Stimulated activated CD8-positive, alpha-beta memory T cell treated with anti-CD3 and anti-CD28 coated beads, Interleukin-12 subunit alpha, Interleukin-12 subunit beta, amount 100 ng/mL, for 24 hours (primary cell): ENCODE measurements at regions not wholly inside any gene's neighbourhood (a gene's known extent, or its start where the extent isn't known, plus 50 kb on each side); places are given as distances from the start of the nearest gene placed in this dataset.

Experiments used
- DNase-seq: peaks from one replicate; pipeline ENCODE4 v3.0.0-alpha.2; 2020; ENCODE audit errors: extremely low read depth

DNA sequence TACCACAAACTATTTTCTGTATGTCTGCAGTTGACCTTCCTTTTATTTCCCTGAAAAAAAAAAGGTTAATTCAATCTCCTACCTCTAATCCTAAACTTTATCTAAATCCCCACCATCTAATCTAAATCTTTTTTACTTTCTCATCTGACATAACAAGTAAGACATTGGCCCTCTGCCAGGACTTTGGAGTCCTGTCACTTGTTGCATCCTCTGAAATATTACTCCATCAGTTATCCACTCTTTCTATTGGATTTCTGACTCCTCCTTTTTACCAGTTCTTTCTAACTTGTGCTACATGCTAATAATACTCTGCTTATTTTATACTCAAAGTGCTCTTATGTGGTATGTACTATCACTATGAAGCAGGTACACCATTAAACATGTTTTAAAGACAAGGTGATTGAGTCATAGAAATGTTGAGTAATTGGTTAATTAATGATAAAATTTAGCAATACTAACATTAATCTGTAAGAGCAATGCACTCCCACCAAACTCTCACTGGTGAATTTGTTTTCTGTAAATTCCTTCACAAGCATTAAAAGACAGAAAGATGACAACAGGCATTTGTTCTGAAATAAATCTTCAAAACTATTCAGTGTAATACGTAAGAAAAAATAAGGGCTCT lies 914.2 kb upstream of the RAG2 start:
- DNase-seq, result no peak

DNA sequence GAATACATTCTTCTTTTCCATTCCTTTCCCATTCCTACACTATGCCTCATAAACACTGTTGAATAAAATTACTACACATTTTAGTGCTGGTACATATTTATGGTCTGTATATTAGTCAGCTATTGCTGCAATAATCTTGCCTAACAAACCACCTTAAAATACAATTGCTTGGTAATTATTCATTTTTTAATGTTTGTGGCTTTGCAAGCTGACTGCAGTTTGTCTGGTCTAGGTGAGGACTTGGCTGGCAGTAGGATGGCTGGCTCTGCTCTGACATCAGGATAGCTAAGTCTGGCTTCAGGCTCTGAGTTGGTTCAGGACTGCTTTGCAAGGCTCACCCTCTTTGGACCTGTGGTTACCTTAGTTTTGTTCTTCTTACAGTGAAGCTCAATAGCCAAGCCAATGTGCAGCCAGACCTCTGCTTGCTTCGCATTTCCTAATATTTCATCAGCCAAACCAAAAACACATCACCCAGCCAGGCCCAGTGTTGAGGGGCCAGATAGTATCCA lies 913.4 kb upstream of the RAG2 start:
- no peak for DNase-seq

DNA sequence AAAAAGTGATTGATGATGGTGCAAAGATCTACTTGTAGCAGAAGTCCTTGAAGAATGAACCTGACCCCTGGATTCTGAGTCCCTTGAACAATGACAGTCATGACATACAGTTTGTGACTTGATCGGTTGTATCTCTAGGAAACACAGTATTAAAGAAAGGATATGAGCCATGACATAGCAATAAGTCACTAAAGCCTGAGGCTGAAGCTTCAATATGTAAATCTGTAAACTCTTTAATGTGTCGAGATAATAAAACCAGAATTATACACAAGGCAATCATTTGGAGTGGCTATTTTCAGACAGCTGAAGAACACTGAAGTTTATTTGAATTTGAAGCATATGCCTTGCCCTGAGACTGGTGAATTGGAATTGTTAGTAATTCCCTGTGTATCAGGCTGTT lies 911.5 kb upstream of the RAG2 start:
- no peak for DNase-seq

DNA sequence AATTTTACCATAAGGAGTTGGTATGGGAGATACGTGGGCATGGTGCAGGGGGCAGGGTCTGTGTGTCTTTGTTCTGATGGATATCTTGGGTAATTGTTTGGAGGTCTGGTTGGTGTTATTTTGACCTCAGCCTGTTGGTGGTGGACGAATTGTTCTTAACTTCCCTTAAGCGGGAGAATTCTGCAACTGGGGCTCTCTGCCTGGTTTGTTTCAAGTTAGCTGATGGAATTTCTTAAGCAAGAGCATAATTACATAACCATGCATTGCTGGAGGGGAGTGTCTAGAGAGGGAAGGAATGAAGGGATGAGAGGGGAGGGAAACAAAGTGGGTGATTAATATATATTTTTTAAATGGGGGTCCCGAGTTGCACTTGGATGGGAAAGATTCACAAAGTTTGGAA lies 908.5 kb upstream of the RAG2 start:
- no peak for DNase-seq

DNA sequence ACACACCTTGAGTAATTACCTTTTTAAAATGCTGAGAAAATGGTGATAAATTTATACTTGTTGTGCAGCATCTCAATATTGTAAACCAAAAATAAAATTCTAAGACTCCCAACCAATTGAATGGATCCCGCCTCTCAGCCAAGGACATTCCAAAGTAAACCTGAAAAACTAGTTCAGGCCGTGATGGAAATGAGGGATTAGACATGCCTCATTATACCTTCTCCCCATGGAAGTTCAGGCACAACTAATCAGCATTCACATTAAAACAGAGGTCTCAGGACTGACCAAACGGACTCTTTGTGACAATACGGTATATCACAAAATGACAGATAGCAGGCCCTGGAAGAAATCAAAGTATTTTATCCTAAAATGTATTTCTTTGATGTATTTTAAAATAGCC lies 907.4 kb upstream of the RAG2 start:
- DNase-seq, result no peak

DNA sequence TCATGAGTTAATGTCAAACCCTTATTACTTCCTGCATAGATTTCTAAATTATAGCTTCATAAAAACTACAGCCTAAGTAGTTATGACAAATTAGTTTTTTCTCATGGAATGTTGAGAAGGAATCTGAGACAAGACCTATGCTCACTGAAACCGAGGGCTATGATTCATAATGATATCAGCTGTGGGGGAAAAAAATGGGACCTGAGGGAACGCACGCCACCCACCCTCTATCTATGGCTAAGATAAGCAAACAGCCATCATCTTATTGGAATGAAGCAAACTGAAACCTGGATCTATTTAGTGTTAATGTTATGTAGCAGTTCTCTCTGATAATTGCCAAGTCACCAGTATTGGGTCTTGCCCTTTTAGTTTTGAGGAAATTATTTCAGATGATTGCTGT lies 906.9 kb upstream of the RAG2 start:
- DNase-seq, result no peak

DNA sequence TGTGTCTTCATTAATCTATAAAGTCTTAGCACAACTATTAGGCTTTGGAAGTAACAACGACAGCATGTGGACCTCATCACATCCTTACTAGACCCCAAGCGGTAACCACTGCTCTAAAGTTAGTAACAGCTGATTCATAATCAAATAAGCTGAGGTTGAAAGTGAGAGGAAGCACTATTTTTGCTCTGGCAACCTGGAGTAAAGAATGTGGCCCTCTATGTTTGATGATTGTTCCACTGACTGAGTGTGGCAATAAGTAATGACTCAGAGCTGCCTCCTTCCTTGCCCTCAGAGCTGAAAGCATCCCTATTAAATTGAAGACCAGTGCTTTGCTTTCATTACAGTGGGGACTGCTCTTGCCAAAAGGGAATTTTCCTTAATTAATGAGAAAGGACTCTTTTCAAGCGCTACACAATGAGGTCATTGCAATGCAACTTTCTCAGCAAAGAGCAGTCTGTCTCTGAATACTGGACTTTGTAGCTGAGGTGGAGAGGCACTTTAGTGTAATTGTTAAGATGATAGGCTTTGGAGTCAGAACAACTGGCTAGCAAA lies 906.1 kb upstream of the RAG2 start:
- DNase-seq, result no peak

DNA sequence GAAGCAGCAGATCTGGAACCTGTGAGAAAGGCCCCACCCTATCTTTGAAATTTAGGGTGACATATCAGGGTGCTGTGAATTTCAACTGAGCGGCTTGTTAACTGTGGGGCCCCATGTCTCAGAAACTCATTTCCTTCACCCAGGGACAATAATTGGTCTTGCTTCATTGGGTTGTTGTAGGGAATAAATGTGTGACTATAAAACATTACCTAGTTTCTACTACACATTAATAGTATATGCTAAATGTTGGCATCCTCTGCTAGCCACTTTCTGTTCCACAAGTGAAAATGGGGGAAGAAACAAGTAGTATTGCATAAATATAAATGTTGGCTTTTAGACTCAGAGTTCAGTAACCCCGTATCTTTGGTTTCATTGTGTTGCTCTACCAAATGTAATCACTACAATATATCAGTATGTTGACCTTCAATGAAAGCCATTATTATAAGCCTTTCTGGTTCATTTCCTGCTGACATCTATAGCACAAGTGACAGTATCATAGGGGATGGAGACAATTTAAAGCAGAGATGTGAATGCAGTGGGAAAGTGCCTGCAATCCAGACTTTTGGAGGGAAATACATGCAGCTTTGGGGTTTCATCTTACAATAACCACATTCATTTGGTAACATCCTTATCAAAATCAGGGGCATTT lies 905.5 kb upstream of the RAG2 start:
- no peak for DNase-seq

DNA sequence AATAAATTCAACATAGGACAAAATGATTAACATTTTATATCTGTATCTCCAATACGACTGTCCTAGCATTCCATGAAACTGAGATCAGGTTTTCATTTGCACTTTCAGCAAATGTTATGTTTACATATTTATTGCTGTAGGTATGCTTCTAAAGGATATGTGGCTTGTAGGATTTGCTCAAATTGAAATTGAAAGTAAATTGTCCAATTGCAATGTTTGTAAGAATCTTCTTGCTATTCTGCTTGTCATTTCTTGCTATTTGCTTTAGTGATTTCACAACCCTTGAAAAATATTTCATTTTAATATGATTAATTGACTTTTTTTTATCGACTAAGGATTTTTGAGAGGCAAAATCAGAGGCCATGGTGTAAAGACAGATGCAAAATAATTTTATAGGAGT lies 904.2 kb upstream of the RAG2 start:
- no peak for DNase-seq

DNA sequence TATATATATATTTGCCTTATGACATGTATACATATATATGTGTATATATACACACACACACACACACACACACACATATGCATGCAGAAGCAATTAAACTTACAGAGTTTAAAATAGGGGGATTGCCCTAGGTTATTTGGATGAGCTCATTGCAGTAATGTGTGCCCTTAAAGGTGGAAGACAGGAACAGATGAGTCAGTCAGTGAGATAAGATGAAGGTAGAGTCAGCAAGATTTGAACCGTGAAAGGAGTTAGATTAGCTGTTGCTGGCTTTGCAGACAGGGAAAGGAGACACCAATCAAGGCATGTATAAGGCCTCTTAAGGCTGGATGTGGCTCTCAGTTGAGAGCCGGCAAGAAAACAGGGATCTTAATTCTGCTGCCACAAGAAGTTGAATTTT lies 902.4 kb upstream of the RAG2 start:
- no peak for DNase-seq

DNA sequence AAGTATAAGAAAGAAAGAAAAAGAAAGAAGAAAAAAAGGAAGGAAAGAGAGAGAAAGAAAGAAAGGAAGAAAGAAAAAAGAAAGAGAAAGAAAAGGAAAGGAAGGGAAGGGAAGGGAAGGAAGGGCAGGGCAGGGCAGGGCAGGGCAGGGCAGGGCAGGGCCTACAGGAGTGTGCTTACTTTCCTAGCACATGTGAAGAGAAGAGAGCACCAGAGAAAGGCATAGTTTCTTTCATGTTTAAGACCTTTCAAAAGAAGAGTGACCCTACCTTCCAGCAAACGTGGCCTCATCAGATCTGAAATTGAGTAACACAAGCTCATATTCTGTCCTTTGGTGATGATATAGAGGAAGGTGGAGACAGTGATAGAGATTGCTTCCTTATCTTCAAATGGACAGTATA lies 899.3 kb upstream of the RAG2 start:
- no peak for DNase-seq

DNA sequence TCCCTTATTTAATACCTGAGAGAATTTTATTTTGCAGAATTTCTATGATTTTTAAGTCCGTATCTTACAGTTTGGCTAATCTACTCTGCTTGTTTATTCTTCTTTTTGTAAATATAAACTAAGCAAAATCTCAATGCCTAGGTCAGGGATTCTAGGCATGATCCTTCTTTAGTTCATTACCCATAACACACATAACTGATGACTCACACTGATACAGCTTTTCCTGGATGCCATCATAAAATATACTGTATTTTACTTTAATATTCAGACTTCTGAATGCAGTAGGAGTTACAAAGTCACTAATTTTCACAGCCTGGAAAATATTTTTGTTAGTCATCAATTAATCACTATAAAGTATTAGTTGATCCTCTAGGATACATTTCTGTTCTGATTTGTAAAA lies 898.2 kb upstream of the RAG2 start:
- DNase-seq, result no peak

DNA sequence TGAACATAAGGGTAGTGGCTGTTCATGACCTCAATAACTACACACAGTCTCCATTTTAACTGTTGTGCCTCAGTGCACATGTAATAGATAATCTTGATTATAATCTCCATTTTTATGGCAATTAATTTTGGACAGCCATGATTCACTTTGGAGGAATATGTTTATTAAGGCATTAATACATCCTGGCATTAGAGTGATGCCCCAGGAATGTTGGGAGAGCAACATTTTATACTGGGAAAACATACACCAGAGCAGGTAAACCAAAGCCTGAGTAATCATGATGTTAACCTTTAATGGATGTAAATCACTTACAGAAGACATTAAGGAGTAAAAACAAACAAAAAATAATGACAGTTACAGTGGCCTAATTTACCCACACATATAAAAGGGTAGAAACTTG lies 886.3 kb upstream of the RAG2 start:
- no peak for DNase-seq

DNA sequence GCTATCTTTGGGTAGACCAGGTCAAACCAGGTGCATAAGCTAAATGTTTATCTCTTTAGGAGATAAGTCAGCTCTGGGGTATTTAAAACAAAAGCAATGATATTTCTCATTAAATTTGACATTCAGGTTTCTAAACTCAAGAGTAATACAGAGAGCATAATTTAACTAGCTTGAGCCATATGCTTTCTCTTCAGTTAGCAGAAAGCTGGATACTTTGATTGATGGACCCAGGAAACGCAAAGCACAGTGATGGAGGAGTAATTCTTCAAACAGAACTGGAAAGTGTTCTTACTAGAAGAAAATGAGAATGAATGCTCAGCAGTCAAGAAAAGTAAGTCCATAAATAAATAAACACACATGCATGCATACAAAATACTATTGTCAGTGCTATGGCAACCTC lies 885.7 kb upstream of the RAG2 start:
- DNase-seq, result no peak

DNA sequence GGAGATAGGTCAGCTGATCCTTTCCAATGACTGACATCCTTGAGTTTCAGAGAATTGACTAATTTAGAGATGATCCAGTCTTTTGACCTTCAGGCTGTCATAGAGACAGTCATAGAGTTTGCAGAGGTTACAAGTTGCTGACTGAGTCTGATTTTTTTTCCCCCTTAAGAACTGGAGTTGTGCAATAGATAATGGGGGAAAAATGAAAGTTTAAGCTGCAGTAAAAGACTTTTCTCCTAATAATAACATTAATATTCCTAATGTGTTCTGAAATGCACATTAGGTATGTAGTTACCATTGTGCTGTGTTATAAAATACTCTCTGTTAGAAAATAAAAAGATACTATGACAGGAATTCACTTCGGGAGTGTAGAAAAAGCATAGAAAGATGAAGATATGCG lies 876.9 kb upstream of the RAG2 start:
- no peak for DNase-seq

DNA sequence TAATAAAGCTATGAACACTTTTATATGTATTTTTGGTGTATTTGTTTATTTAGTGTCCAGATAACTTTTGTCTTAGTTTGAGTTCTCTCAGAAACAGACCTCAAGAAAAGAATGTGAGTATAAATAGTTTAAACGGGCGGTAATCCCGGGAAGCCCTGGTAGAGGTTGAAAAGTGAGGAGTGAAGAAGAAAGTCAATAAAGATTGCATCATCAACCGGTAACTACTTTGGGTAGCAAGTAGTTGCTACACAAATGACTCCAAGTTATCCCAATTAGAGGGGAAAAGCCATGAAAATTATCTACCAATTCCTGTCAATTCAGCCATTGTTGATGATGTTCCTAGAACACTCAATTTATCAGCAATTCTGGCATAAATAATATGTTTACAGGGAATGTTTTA lies 870.3 kb upstream of the RAG2 start:
- no peak for DNase-seq

DNA sequence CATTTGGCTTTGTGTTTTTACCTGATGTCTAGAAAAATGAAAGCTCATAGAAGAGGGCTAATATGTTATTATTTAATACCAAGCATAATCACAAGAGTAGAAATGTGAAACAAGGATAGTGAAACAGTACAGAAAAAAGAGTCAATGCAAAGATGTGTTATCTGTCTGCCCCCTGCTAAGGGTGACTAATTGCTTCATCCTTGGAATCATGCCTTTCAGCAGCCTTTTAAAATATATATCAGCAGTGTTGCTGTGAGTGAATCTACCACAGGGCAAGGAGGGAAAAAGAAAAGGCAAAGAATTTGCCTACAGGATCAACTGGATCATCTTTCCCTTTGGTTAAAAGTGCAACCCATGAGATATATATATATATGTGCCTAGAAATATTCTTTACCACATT lies 867.2 kb upstream of the RAG2 start:
- DNase-seq, result no peak

DNA sequence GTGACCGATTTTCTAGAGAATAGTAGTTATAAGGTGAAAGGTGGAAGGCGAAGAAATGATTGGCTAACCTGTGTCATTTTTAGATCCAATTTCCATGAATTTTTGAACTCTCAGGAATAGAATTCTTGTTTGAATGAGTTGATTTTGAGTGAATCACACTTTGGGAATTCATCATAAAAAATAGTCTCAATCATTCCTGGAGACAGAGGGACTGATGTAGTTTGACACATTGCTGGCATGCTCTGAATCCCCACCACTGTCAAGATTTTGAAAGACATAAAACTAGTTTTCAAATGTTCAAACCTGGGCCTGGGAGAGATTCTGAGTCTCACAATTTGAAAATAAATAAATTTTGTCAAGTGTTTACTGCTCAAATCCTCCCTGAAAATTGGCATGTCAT lies 861.4 kb upstream of the RAG2 start:
- no peak for DNase-seq

DNA sequence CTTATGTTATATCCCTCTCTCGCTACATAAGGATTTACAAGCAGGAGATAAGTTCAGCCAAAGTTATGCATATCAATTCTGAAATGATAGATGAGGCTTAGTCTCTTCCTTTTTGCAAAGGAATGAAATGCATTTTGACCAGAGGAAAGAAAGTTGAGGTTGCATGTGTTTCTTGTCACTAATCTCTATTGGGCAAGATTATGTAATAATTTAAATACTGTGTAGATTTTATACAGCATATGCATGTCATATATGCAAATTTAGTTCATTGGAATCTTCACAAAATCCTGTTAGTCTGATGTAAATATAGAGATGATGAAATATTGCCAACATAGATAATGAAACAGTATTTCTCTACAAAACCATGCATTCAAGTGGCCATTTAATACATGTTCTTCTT lies 858.7 kb upstream of the RAG2 start:
- DNase-seq, result no peak

DNA sequence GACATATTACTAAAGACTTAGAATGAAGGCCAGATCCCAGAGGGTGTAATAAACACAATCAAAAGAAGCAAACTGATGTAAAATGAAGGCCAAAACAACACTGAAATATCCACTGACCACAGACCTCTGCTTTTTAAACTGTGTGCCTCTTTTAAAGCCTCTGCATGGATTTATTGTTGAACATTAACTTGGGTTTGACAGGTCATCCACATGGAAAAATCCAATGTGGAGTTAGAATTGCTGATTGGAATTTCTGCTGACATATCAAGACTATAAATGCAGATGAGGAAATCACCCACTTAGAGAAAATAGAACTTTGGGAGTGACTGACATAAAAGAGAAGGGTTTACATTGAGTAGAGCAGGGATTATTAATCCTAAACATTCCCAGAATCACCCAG lies 853.9 kb upstream of the RAG2 start:
- DNase-seq, result no peak

DNA sequence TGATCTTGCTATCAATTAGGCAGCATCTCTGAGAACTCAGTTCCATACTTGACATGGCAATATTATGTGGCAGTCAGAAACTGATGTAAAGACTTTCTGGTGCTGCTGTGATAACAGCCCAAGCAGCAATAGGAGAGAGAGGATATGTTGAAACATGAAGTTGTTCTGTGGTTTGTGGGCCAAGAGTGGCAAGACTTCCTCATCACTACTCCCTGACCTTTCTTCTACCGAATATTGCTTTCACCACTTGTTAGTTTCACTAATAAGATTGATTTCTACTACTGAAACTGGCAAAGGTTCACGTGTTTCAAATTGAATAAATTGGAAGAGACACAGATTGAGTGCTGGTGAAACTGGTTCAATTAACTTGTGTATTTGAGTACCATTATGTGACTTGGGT lies 852.6 kb upstream of the RAG2 start:
- DNase-seq, result no peak

DNA sequence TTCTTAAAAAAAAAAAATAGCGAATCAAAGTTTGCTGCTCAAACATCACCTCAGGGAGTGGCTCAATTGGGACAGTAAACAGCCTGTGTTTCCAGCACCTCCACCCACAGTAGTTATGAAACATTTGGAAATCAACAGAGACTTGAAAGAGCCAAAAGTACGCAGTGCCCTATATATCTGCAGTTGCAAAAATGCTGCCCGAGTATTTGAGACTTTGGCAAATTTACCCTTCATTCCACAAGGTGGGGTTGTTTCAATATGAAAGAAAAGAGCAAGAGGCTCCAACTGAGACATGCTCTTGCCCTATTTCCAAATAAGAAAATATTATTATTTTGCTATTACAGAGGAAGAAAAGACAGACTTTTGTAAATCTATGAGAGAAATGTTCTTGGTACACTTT lies 851.1 kb upstream of the RAG2 start:
- no peak for DNase-seq

DNA sequence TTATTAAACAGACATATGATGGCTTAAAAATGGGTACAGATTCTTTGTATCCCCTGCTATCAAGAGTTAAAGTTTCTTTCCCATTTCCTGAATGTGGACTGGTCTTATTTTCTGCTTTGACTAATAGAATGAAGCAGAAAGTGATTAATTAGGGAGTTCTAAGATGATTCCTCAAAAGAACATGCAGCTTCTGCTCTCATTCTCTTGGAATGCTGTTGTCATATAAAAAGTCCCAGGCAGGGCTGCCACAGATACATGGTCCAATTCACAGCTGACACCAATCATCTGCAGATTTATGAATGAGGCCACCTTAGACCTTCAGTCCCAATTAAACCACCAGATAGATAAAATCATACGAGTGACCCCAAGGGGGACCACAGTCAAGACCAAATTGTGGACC lies 844.5 kb upstream of the RAG2 start:
- no peak for DNase-seq
